ENCODE measurements at regions not wholly inside any gene's neighbourhood (a gene's known extent, or its start where the extent isn't known, plus 50 kb on each side); places are given as distances from the start of the nearest gene placed in this dataset.

DNA sequence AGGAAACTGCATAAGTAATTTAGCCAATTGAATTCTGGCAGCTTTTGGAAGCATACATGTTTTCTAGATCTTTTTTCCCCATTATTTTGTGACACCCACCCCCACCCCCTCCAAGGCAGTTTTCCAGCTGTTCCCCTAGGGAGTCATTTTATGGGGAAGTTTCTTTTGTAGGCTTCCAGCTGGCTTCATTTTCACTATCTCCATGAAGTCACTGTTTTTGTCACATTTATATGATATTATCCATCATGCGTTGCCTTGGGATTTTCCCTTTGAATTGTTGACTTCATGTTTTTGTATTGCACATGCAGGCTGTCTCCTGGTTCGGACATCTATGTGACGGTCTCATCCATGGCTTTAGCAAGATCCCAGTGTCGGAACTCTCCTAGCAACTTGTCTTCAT, 233.6 kb upstream of the RGS6 start:
- peaks cover 27% of the 10 kb centered on the region for H3K4me1 Mint-ChIP-seq (ENCODE audit: low read depth)
- no peaks in the 10 kb centered on the region for H3K9me3 Mint-ChIP-seq
- no peak overlapping the region for H3K4me3 Mint-ChIP-seq
- H3K36me3 Mint-ChIP-seq (ENCODE audit: low read depth), result peaks cover 52% of the 10 kb centered on the region
- H3K27ac Mint-ChIP-seq, result no peak overlapping the region
- no peaks in the 10 kb centered on the region for H3K27me3 Mint-ChIP-seq (ENCODE audit: low read depth)

DNA sequence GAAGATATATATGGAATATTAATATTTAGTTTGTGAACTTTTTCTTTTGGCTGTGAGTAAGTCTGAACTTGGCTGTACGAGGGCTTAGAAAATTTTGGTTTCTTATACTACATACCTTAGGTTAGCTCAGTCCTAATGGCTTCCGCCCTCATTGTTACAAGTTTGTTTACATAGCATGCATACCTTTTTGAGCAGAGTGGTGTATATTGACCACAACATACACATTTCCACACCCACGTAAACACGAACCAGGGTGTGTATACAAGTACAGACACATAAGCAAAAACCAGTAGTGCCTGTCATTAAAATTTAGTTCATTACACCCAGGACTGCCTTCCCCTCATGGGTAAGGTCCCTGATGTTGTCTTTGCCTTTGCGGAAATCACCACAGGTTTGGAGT, 230.2 kb upstream of the RGS6 start:
- peaks cover 43% of the 10 kb centered on the region for H3K36me3 Mint-ChIP-seq (ENCODE audit: low read depth)
- peak overlapping the region; percentile 75 for H3K27ac Mint-ChIP-seq
- peaks cover 24% of the 10 kb centered on the region for H3K4me1 Mint-ChIP-seq (ENCODE audit: low read depth)

GRCh38 chr14:71702786-71703185, 229.4 kb upstream of the RGS6 start:
- Mint-ChIP-seq H3K27ac (peak overlapping the region; percentile 1), H3K4me3 (no peak overlapping the region), H3K36me3 (ENCODE audit: low read depth) (peaks cover 43% of the 10 kb centered on the region), H3K27me3 (ENCODE audit: low read depth) (no peaks in the 10 kb centered on the region), H3K9me3 (no peaks in the 10 kb centered on the region), H3K4me1 (ENCODE audit: low read depth) (peaks cover 23% of the 10 kb centered on the region)

More for the DNA sequence above, 230.2 kb upstream of the RGS6 start:
- H3K4me3 Mint-ChIP-seq, result no peak overlapping the region
- no peaks in the 10 kb centered on the region for H3K9me3 Mint-ChIP-seq
- no peaks in the 10 kb centered on the region for H3K27me3 Mint-ChIP-seq (ENCODE audit: low read depth)

- H3K27ac Mint-ChIP-seq, result no peak overlapping the region
- H3K4me1 Mint-ChIP-seq (ENCODE audit: low read depth), result peaks cover 19% of the 10 kb centered on the region
- H3K36me3 Mint-ChIP-seq (ENCODE audit: low read depth), result peaks cover 39% of the 10 kb centered on the region
- H3K9me3 Mint-ChIP-seq, result no peaks in the 10 kb centered on the region
- no peak overlapping the region for H3K4me3 Mint-ChIP-seq
- no peaks in the 10 kb centered on the region for H3K27me3 Mint-ChIP-seq (ENCODE audit: low read depth)
Measured at GRCh38 chr14:71703477-71703876, 228.8 kb upstream of the RGS6 start.

DNA sequence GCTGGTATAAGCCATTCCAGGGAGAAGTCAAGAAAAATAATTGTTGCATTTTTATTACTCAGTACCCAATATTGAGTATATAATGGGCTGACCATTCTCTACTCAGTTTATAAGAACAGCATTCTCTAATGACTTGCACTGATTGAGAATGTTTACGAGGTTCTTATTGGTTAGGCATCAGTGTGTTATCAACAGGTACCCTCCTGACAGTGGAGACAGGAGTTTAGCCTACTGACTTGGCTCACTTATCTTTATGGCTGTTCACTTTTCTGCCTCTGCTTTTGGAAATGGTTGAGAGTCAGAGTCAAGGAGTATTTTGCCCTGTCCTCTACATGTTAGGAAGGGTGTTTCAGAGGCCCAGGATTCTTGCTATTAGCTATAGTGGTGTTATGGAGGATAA, 228.0 kb upstream of the RGS6 start:
- no peaks in the 10 kb centered on the region for H3K9me3 Mint-ChIP-seq
- H3K4me1 Mint-ChIP-seq (ENCODE audit: low read depth), result peaks cover 19% of the 10 kb centered on the region
- no peak overlapping the region for H3K27ac Mint-ChIP-seq
- H3K36me3 Mint-ChIP-seq (ENCODE audit: low read depth), result peaks cover 37% of the 10 kb centered on the region
- H3K4me3 Mint-ChIP-seq, result no peak overlapping the region
- H3K27me3 Mint-ChIP-seq (ENCODE audit: low read depth), result no peaks in the 10 kb centered on the region

DNA sequence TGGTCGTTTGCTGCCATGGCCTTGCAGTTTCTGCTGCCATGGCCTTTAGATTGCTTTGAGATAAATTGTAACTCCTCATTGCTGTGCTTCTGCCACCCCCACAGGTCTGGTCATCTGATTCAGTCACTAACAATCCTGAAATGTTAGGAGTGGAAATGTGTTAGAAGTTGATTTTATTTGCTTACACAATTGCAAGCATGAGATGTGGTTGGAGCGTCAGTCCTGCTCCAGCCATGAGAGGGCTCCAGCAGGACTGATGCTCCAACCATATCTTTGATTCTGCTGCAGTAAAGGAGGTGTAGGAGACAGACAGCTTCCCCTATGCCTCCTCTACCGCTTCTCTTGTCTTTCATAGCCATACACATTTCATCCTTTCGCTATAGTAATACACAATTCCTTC, 226.8 kb upstream of the RGS6 start:
- H3K27ac Mint-ChIP-seq, result no peak overlapping the region
- H3K4me3 Mint-ChIP-seq, result no peak overlapping the region
- peaks cover 17% of the 10 kb centered on the region for H3K4me1 Mint-ChIP-seq (ENCODE audit: low read depth)
- H3K9me3 Mint-ChIP-seq, result no peaks in the 10 kb centered on the region
- no peaks in the 10 kb centered on the region for H3K27me3 Mint-ChIP-seq (ENCODE audit: low read depth)
- peaks cover 28% of the 10 kb centered on the region for H3K36me3 Mint-ChIP-seq (ENCODE audit: low read depth)

DNA sequence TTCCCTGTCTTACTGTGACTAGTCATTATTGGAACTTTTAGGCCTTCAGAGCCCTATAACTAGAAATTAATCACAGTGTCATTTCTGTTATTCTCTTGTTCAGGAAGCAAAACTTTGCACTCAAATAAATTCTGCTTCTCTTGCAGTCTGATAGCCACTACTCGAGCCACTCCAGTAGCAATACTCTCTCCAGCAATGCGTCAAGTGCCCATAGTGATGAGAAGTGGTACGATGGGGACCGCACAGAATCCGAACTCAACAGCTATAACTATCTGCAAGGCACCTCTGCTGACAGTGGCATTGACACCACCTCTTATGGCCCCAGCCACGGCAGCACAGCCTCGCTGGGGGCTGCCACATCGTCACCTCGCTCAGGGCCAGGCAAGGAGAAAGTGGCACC, 223.2 kb upstream of the RGS6 start:
- Mint-ChIP-seq H3K27ac (no peak overlapping the region), H3K36me3 (ENCODE audit: low read depth) (peaks cover 22% of the 10 kb centered on the region), H3K4me3 (no peak overlapping the region), H3K27me3 (ENCODE audit: low read depth) (no peaks in the 10 kb centered on the region), H3K4me1 (ENCODE audit: low read depth) (peaks cover 19% of the 10 kb centered on the region), H3K9me3 (no peaks in the 10 kb centered on the region)

- Mint-ChIP-seq H3K4me3 (no peak overlapping the region), H3K27ac (no peak overlapping the region), H3K27me3 (ENCODE audit: low read depth) (no peaks in the 10 kb centered on the region), H3K4me1 (ENCODE audit: low read depth) (peaks cover 21% of the 10 kb centered on the region), H3K9me3 (no peaks in the 10 kb centered on the region), H3K36me3 (ENCODE audit: low read depth) (peaks cover 27% of the 10 kb centered on the region)
Measured at GRCh38 chr14:71709987-71710386, 222.2 kb upstream of the RGS6 start.

DNA sequence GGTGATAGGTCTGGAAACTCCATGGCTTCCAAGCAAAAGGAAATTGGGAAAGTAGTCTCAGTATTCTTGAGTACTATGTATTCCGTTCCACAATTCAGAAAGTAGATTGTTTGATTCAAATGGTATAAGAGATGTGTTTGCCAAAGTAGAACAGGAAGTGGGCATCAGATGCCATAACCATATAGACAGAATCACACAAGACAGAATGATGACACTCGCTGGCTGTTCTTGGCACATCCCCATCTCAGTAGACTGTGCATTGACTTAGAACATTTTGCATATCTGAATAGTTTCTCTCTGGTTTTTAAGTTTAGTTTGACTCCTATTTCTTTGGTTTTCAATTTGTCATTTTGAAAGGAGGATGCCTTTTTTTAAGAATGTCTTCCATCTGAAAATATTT, 221.1 kb upstream of the RGS6 start:
- Mint-ChIP-seq H3K4me1 (ENCODE audit: low read depth) (peaks cover 22% of the 10 kb centered on the region), H3K36me3 (ENCODE audit: low read depth) (peaks cover 26% of the 10 kb centered on the region), H3K9me3 (no peaks in the 10 kb centered on the region), H3K27ac (peak overlapping the region; percentile 63), H3K27me3 (ENCODE audit: low read depth) (no peaks in the 10 kb centered on the region), H3K4me3 (no peak overlapping the region)

GRCh38 chr14:71711619-71712018, 220.6 kb upstream of the RGS6 start:
- Mint-ChIP-seq H3K27me3 (ENCODE audit: low read depth) (no peaks in the 10 kb centered on the region), H3K27ac (no peak overlapping the region)

DNA sequence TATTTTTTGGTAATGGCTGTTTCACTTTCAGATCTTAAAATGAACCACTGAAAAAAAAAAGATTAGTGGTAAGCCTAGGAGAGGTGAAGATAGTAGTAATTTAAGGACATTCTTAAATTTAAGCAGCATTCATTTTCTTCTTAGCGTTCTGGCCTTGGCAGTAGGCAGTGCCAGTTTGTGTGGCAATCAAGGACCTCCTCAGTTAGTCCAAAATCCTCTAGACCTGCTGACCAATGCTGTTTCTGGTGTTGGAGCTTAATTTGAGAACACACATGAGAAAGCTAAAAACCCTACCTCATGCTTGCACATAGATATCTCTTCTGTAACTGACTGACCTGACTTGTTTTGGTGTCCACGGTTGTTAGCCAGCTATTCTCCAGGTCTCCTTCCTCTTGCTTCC, 219.8 kb upstream of the RGS6 start:
- Mint-ChIP-seq H3K4me3 (no peak overlapping the region), H3K36me3 (ENCODE audit: low read depth) (peaks cover 26% of the 10 kb centered on the region), H3K9me3 (no peaks in the 10 kb centered on the region), H3K27ac (no peak overlapping the region), H3K27me3 (ENCODE audit: low read depth) (no peaks in the 10 kb centered on the region), H3K4me1 (ENCODE audit: low read depth) (peaks cover 22% of the 10 kb centered on the region)

More at GRCh38 chr14:71711619-71712018, 220.6 kb upstream of the RGS6 start:
- Mint-ChIP-seq H3K9me3 (no peaks in the 10 kb centered on the region), H3K36me3 (ENCODE audit: low read depth) (peaks cover 26% of the 10 kb centered on the region), H3K4me1 (ENCODE audit: low read depth) (peaks cover 22% of the 10 kb centered on the region), H3K4me3 (no peak overlapping the region)

DNA sequence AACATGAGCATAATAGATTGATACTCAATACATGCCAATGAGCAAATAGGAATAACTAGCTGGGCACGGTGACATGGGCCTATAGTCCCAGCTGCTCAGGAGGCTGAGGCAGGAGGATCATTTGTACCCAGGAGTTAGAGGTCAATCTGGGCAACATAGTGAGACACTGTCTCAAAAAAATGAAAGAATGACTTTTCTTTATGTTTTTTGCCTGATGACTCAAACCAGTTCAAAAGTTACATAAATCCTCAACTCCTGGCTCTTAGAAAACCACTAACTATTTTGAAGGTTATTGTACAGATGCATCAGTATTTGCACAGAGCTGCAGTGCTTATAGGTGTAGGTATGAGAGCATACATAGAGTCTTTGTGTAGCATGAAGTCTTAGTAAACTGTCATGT, 219.2 kb upstream of the RGS6 start:
- Mint-ChIP-seq H3K27ac (no peak overlapping the region), H3K27me3 (ENCODE audit: low read depth) (no peaks in the 10 kb centered on the region), H3K4me3 (no peak overlapping the region), H3K36me3 (ENCODE audit: low read depth) (peaks cover 26% of the 10 kb centered on the region), H3K9me3 (no peaks in the 10 kb centered on the region), H3K4me1 (ENCODE audit: low read depth) (peaks cover 22% of the 10 kb centered on the region)

DNA sequence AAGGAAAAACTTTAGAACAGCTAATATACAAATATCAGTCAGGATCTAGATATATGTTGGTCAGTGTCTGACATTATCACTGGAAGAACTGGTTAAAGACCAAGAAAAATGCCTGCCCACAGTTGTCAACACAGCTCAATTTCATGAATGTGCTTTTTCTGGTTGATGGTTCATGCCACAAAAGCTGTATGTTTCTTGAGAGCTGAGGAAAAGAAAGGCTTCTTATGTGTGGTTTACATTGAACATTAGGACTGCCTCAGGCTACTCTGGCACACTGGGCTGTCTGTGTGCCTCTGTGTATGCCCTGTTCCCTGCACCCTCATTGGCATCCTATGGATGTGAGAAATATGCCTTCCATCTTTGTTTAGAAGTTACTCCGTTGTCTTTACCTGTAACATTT, 218.8 kb upstream of the RGS6 start:
- Mint-ChIP-seq H3K9me3 (no peaks in the 10 kb centered on the region), H3K27ac (no peak overlapping the region), H3K4me1 (ENCODE audit: low read depth) (peaks cover 22% of the 10 kb centered on the region), H3K27me3 (ENCODE audit: low read depth) (no peaks in the 10 kb centered on the region), H3K4me3 (no peak overlapping the region), H3K36me3 (ENCODE audit: low read depth) (peaks cover 26% of the 10 kb centered on the region)

DNA sequence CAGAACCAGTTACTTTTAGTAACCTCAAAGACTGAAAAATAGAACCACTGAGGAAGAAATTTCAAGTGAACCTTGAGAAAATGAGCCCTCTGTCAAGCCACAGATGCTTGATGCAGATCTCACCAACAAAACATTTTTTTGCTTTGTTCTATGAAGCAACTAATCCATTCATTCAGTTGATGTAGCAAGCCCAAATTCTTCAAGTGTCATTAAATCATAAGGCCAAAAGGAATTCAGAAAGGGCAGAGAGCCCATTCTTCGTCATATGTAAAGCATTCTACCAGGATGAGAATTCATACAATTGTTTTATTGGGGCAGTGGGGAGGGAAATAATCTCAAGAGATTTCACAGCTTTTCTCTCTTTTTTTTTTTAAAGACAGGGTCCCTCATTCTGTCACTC, 218.0 kb upstream of the RGS6 start:
- Mint-ChIP-seq H3K36me3 (ENCODE audit: low read depth) (peaks cover 23% of the 10 kb centered on the region), H3K27ac (no peak overlapping the region), H3K4me1 (ENCODE audit: low read depth) (peaks cover 22% of the 10 kb centered on the region), H3K27me3 (ENCODE audit: low read depth) (no peaks in the 10 kb centered on the region), H3K4me3 (no peak overlapping the region), H3K9me3 (no peaks in the 10 kb centered on the region)

DNA sequence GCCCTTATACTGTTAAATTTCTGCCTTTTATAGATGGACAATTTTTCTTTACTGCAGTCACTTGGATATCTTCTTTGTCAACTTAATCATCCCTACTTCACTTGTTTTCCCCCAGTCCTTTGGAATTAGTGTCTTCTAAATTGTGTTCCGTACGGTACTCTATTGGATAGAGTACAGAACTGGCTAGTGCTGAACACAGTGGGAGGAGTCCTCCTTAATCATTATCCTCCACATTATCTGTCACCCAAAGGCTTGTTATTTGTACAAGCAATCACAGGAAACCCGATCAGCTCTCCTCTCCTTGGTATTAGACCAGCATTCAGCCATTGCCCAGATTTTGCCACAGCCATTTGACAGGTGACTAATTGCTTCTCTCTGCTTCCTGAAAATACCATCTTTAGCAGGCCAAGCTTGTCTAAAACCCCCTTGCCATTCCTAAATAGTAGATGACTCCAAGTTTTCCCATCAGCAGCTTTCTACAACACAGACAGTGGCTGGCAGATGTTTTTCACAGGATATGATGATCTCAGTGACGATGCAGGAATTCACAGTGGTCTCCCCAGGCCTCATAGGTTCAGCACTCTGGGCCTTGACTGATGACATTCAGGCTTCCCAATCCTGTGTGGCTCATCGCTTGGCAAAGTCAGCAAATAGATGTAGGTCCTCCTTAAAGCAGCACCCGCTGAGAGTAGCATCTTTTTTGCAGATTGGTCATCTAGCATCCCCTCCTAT, 216.0 kb upstream of the RGS6 start:
- Mint-ChIP-seq H3K4me3 (no peak overlapping the region), H3K27me3 (ENCODE audit: low read depth) (no peaks in the 10 kb centered on the region), H3K27ac (no peak overlapping the region), H3K4me1 (ENCODE audit: low read depth) (peaks cover 21% of the 10 kb centered on the region), H3K9me3 (no peaks in the 10 kb centered on the region), H3K36me3 (ENCODE audit: low read depth) (peaks cover 27% of the 10 kb centered on the region)
